GM23248 (cell line): ENCODE measurements at regions not wholly inside any gene's neighbourhood (a gene's known extent, or its start where the extent isn't known, plus 50 kb on each side); places are given as distances from the start of the nearest gene placed in this dataset.

Experiments
- EZH2 ChIP-seq: fragments of 200-600 bp; sonication (generic); IDR thresholded peaks from 2 replicates; pipeline ENCODE4 v1.6.1; 2018; ENCODE audit warnings: antibody characterized with exemption, mild to moderate bottlenecking; ENCODE audit not compliant: insufficient read depth, poor library complexity, severe bottlenecking
- EZH2phosphoT487 ChIP-seq: fragments of 200-600 bp; sonication (generic); IDR thresholded peaks from 2 replicates; pipeline ENCODE4 v1.6.1; 2018; ENCODE audit warnings: antibody characterized with exemption, moderate library complexity, mild to moderate bottlenecking, low read depth; ENCODE audit not compliant: insufficient read depth

GRCh38 chr4:89357787-89358186, 50.2 kb upstream of the GPRIN3 start:
- TF ChIP-seq EZH2 (no peak), EZH2phosphoT487 (no peak)
